ENCODE measurements at regions not wholly inside any gene's neighbourhood (a gene's known extent, or its start where the extent isn't known, plus 50 kb on each side); places are given as distances from the start of the nearest gene placed in this dataset.
"Not testable (repeated sequence)": the region's sequence is repeated elsewhere in the genome, so short reads cannot be mapped to it uniquely, and the experiment has no call there.

GRCh38 chr4:1522606-1523005, 116.4 kb upstream of the NKX1-1 start:
- DNase-seq: no peak

- no peak for DNase-seq
Measured at GRCh38 chr4:1521821-1522361, 115.6 kb upstream of the NKX1-1 start.

- DNase-seq: not testable (repeated sequence)
Measured at GRCh38 chr4:1520795-1521576, 114.7 kb upstream of the NKX1-1 start.

- DNase-seq: no peak
Measured at GRCh38 chr4:1519787-1520661, 113.8 kb upstream of the NKX1-1 start.

GRCh38 chr4:1518997-1519700, 112.9 kb upstream of the NKX1-1 start:
- no peak for DNase-seq

- no peak for DNase-seq
Measured at GRCh38 chr4:1517592-1518411, 111.6 kb upstream of the NKX1-1 start.

GRCh38 chr4:1516881-1517480, 110.7 kb upstream of the NKX1-1 start:
- no peak for DNase-seq

- DNase-seq: no peak
Measured at GRCh38 chr4:1516261-1516660, 110.0 kb upstream of the NKX1-1 start.

- DNase-seq: no peak
Measured at GRCh38 chr4:1515763-1516162, 109.5 kb upstream of the NKX1-1 start.

- DNase-seq: no peak
Measured at GRCh38 chr4:1515156-1515555, 108.9 kb upstream of the NKX1-1 start.

- no peak for DNase-seq
Measured at GRCh38 chr4:1514612-1515011, 108.4 kb upstream of the NKX1-1 start.

GRCh38 chr4:1513936-1514483, 107.8 kb upstream of the NKX1-1 start:
- DNase-seq: no peak

- peak; percentile 54 for DNase-seq
Measured at GRCh38 chr4:1512738-1513660, 106.8 kb upstream of the NKX1-1 start.

- DNase-seq: no peak
Measured at GRCh38 chr4:1512051-1512737, 106.0 kb upstream of the NKX1-1 start.

GRCh38 chr4:1511441-1512041, 105.3 kb upstream of the NKX1-1 start:
- peak; percentile 58 for DNase-seq

GRCh38 chr4:1510931-1511330, 104.7 kb upstream of the NKX1-1 start:
- DNase-seq: no peak

GRCh38 chr4:1509366-1509765, 103.1 kb upstream of the NKX1-1 start:
- no peak for DNase-seq

GRCh38 chr4:1508161-1509160, 102.2 kb upstream of the NKX1-1 start:
- DNase-seq: no peak
